A549 (cell line): ENCODE measurements at regions not wholly inside any gene's neighbourhood (a gene's known extent, or its start where the extent isn't known, plus 50 kb on each side); places are given as distances from the start of the nearest gene placed in this dataset.

ENCODE experiments used
- ATAC-seq, 2 experiments: fragments of 200-7000 bp in 1 of 2; fragments of >200 bp in 1 of 2; cut with Nextera tagmentation in 1 of 2; cut with Tn5 transposase in 1 of 2; 3 replicates each; pipeline versions ENCODE4 v1.8.0 to v1.9.1; 2018 to 2020; ENCODE audit warnings: mild to moderate bottlenecking in 1 of 2, moderate library complexity in 1 of 2
- CTCF ChIA-PET: fragments of 300-600 bp; sonication (Branson Sonifier 250); formaldehyde crosslinking; extraction: SDS; loops from one replicate; lab custom pipeline; 2021; ENCODE audit warnings: antibody characterized with exemption, inconsistent platforms; lab: Yijun Ruan, JAX
- POLR2A ChIA-PET: fragments of 350-600 bp; formaldehyde crosslinking; extraction: SDS; loops from one replicate; lab custom pipeline; 2021; ENCODE audit warnings: antibody characterized with exemption, inconsistent platforms; lab: Yijun Ruan, JAX
- DNase-seq, 2 experiments: peaks; one replicate each; pipeline versions ENCODE4 v3.0.0 to v3.0.0-alpha.2; 2011 to 2016; ENCODE audit warnings: low read depth in 1 of 2, low spot score in 1 of 2
- FAIRE-seq: peaks from 2 replicates; lab custom pipeline; 2011; peaks lifted over from hg19 to GRCh38; lab: Jason Lieb, UNC
- H3K27ac ChIP-seq, 2 experiments: fragments of >200 bp; sonication (Bioruptor Twin); formaldehyde crosslinking; 3 replicates each; pipeline ENCODE4 v1.5.1; 2016 to 2017
- H3K4me1 ChIP-seq: fragments of >200 bp; sonication (Bioruptor Twin); formaldehyde crosslinking; 3 replicates; pipeline ENCODE4 v1.6.1; 2016
- H3K4me2 ChIP-seq: fragments of >200 bp; sonication (Bioruptor Twin); formaldehyde crosslinking; 3 replicates; pipeline ENCODE4 v1.6.1; 2016
- H3K4me3 ChIP-seq: fragments of >200 bp; sonication (Bioruptor Twin); formaldehyde crosslinking; 3 replicates; pipeline ENCODE4 v1.5.1; 2016
- H3K9me3 ChIP-seq: fragments of >200 bp; sonication (Bioruptor Twin); formaldehyde crosslinking; 3 replicates; pipeline ENCODE4 v1.6.1; 2016
- ATOH8 ChIP-seq: fragments of 250-450 bp; sonication (Bioruptor Pico); IDR thresholded peaks from 2 replicates; pipeline ENCODE4 v1.5.0; 2020; ENCODE audit warnings: low read depth, mild to moderate bottlenecking, moderate library complexity
- BCL3 ChIP-seq: fragments of >200 bp; sonication (Bioruptor Twin); formaldehyde crosslinking; IDR thresholded peaks from 3 replicates; pipeline ENCODE4 v1.6.1; 2016
- CBX8 ChIP-seq: fragments of 200-600 bp; sonication (generic); IDR thresholded peaks from 2 replicates; pipeline ENCODE4 v1.6.1; 2016
- CTCF ChIP-seq: fragments of >200 bp; sonication (Bioruptor Twin); formaldehyde crosslinking; IDR thresholded peaks from 3 replicates; pipeline ENCODE4 v1.5.1; 2016
- ELK1 ChIP-seq: fragments of 150-350 bp; IDR thresholded peaks from 2 replicates; pipeline ENCODE4 v1.6.1; 2014; ENCODE audit warnings: low read depth, mild to moderate bottlenecking, low read length
- EP300 ChIP-seq, 2 experiments: fragments of >200 bp; sonication (Bioruptor Twin); formaldehyde crosslinking; IDR thresholded peaks; 2 replicates in 1 of 2; 3 replicates in 1 of 2; pipeline ENCODE4 v1.6.1; 2016 to 2017
- ESRRA ChIP-seq: fragments of 150-350 bp; IDR thresholded peaks from 2 replicates; pipeline ENCODE4 v1.6.1; 2014; ENCODE audit warnings: mild to moderate bottlenecking, low read length, borderline replicate concordance
- FOSB ChIP-seq: fragments of 250-450 bp; sonication (Bioruptor Pico); IDR thresholded peaks from 2 replicates; pipeline ENCODE4 v1.5.0; 2020; ENCODE audit warnings: mild to moderate bottlenecking, moderate library complexity
- GATA3 ChIP-seq: IDR thresholded peaks from 2 replicates; pipeline ENCODE4 v1.6.1; 2012; ENCODE audit warnings: borderline replicate concordance
- HDAC2 ChIP-seq: fragments of 200-600 bp; sonication (generic); IDR thresholded peaks from 2 replicates; pipeline ENCODE4 v1.6.1; 2016
- HOXA7 ChIP-seq: fragments of 250-450 bp; sonication (Bioruptor Pico); IDR thresholded peaks from 2 replicates; pipeline ENCODE4 v1.5.0; 2020; ENCODE audit warnings: mild to moderate bottlenecking, moderate library complexity
- HOXB13 ChIP-seq: fragments of 250-450 bp; sonication (Bioruptor Pico); IDR thresholded peaks from 2 replicates; pipeline ENCODE4 v1.5.0; 2020; ENCODE audit warnings: low read depth, mild to moderate bottlenecking, moderate library complexity
- JUN ChIP-seq, 2 experiments: fragments of >200 bp; sonication (Bioruptor Twin); formaldehyde crosslinking; IDR thresholded peaks; 2 replicates in 1 of 2; 3 replicates in 1 of 2; pipeline ENCODE4 v1.6.1; 2016 to 2017
- KDM5A ChIP-seq: fragments of 200-600 bp; sonication (generic); IDR thresholded peaks from 2 replicates; pipeline ENCODE4 v1.6.1; 2016; ENCODE audit warnings: antibody characterized with exemption, mild to moderate bottlenecking
- MAX ChIP-seq: IDR thresholded peaks from 2 replicates; pipeline ENCODE4 v1.6.1; 2012
- NFE2L2 ChIP-seq: fragments of 150-350 bp; conservative IDR thresholded peaks from 2 replicates; pipeline ENCODE4 v1.6.1; 2014; ENCODE audit warnings: low read length
- NR3C1 ChIP-seq: fragments of >200 bp; sonication (Bioruptor Twin); formaldehyde crosslinking; IDR thresholded peaks from 3 replicates; pipeline ENCODE4 v1.6.1; 2017
- PBX3 ChIP-seq: IDR thresholded peaks from 2 replicates; pipeline ENCODE4 v1.6.1; 2012
- POLR2A ChIP-seq: IDR thresholded peaks from 2 replicates; pipeline ENCODE4 v1.6.1; 2012; ENCODE audit warnings: mild to moderate bottlenecking, low read length
- RAD21 ChIP-seq, 2 experiments: fragments of >200 bp in 1 of 2; sonication (Bioruptor Twin) in 1 of 2; formaldehyde crosslinking in 1 of 2; IDR thresholded peaks in 1 of 2; conservative IDR thresholded peaks in 1 of 2; 2 replicates in 1 of 2; 3 replicates in 1 of 2; pipeline ENCODE4 v1.6.1; 2012 to 2018; ENCODE audit warnings: inconsistent platforms in 1 of 2
- RARB ChIP-seq: fragments of 250-450 bp; sonication (Bioruptor Pico); IDR thresholded peaks from 2 replicates; pipeline ENCODE4 v1.8.0; 2021; ENCODE audit warnings: mild to moderate bottlenecking, moderate library complexity
- RCOR1 ChIP-seq: fragments of 150-350 bp; IDR thresholded peaks from 2 replicates; pipeline ENCODE4 v1.6.1; 2014; ENCODE audit warnings: antibody characterized with exemption, low read length, low read depth
- RFX5 ChIP-seq: fragments of 450-650 bp; IDR thresholded peaks from 2 replicates; pipeline ENCODE4 v1.7.1; 2014; ENCODE audit warnings: antibody characterized with exemption, mild to moderate bottlenecking, moderate library complexity
- TFCP2L1 ChIP-seq: fragments of 250-450 bp; sonication (Bioruptor Pico); IDR thresholded peaks from 2 replicates; pipeline ENCODE4 v1.5.0; 2021; ENCODE audit warnings: mild to moderate bottlenecking
- ZSCAN20 ChIP-seq: fragments of 250-450 bp; sonication (Bioruptor Pico); IDR thresholded peaks from 2 replicates; pipeline ENCODE4 v1.8.0; 2022; ENCODE audit warnings: mild to moderate bottlenecking, moderate library complexity
- WGBS: methylation state at CpG from one replicate; pipeline ENCODE4 v1.1.6; 2017; ENCODE audit errors: missing lambda C conversion rate; 5-methylcytosine and 5-hydroxymethylcytosine counted together

GRCh38 chr16:13390093-13390985 is 488.9 kb downstream of the SHISA9 start (continued):
- TF ChIP-seq TFCP2L1 (CRISPR knock-in tag) = no peak

GRCh38 chr16:13390986-13391305 is 489.5 kb downstream of the SHISA9 start:
- Histone ChIP-seq H3K4me3 (no peak overlapping the region), H3K4me1 (no peaks in the 10 kb centered on the region), H3K27ac (no peak overlapping the region), H3K9me3 (peaks cover 3% of the 10 kb centered on the region; the same call in 2 of the 3 replicates), H3K4me2 (no peak overlapping the region)
- no peak for DNase-seq
- no peak for ATAC-seq
- TF ChIP-seq BCL3 (no peak), ZSCAN20 (CRISPR knock-in tag) (no peak), RCOR1 (no peak), POLR2A (no peak), MAX (no peak), NR3C1 (no peak), RAD21 (conservative IDR thresholded peaks at IDR 0.05 in 1 of 2, IDR thresholded peaks at IDR 0.05 in 1 of 2) (no peak), JUN (IDR thresholded peaks at IDR 0.05) (no peak), ESRRA (no peak)
- POLR2A ChIA-PET = no interaction called here
- CTCF ChIA-PET = no interaction called here
- FAIRE-seq = no peak

- Histone ChIP-seq H3K4me3 (no peak overlapping the region), H3K9me3 (no peaks in the 10 kb centered on the region; the same call in 2 of the 3 replicates), H3K27ac (no peak overlapping the region), H3K4me2 (no peak overlapping the region), H3K4me1 (no peaks in the 10 kb centered on the region)
- TF ChIP-seq ESRRA (no peak), RFX5 (no peak), TFCP2L1 (CRISPR knock-in tag) (no peak), GATA3 (no peak), FOSB (CRISPR knock-in tag) (no peak), CBX8 (no peak), EP300 (IDR thresholded peaks at IDR 0.05) (no peak), RARB (no peak), CTCF (no peak), RAD21 (conservative IDR thresholded peaks at IDR 0.05 in 1 of 2, IDR thresholded peaks at IDR 0.05 in 1 of 2) (no peak), PBX3 (no peak), HDAC2 (no peak), KDM5A (no peak), NFE2L2 (no peak), HOXA7 (CRISPR knock-in tag) (no peak), ELK1 (no peak), HOXB13 (CRISPR knock-in tag) (no peak), ATOH8 (CRISPR knock-in tag) (no peak), RCOR1 (no peak)
- no peak for FAIRE-seq
- ChIA-PET CTCF (interaction anchor here (0.6 kb wide), 1 partner anchor 966 kb away, joined by 3 read pairs; no protein-coding TSS in a partner anchor), POLR2A (no interaction called here)
- no peak for DNase-seq
- 0% methylated on average over 3 of the region's 3 CpGs for WGBS
- no peak for ATAC-seq
These were observed 489.9 kb downstream of the SHISA9 start for GRCh38 chr16:13391337-13391736.
